Astrocyte (in vitro differentiated cells and primary cell): ENCODE measurements at regions not wholly inside any gene's neighbourhood (a gene's known extent, or its start where the extent isn't known, plus 50 kb on each side); places are given as distances from the start of the nearest gene placed in this dataset.

Experiments used
- CTCF ChIP-seq: IDR thresholded peaks from 2 replicates; pipeline ENCODE4 v1.5.1; 2011; ENCODE audit warnings: low read depth, mild to moderate bottlenecking, inconsistent platforms, low read length, moderate library complexity; ENCODE audit not compliant: insufficient read depth
- EZH2 ChIP-seq: IDR thresholded peaks from 2 replicates; pipeline ENCODE4 v1.6.1; 2012; ENCODE audit warnings: mild to moderate bottlenecking, low read length, inconsistent platforms; ENCODE audit not compliant: insufficient read depth

GRCh38 chr3:189500299-189500698, 130.9 kb upstream of the TP63 start:
- no peak for TF ChIP-seq CTCF
- no peak for TF ChIP-seq EZH2
